ENCODE measurements at regions not wholly inside any gene's neighbourhood (a gene's known extent, or its start where the extent isn't known, plus 50 kb on each side); places are given as distances from the start of the nearest gene placed in this dataset.

DNA sequence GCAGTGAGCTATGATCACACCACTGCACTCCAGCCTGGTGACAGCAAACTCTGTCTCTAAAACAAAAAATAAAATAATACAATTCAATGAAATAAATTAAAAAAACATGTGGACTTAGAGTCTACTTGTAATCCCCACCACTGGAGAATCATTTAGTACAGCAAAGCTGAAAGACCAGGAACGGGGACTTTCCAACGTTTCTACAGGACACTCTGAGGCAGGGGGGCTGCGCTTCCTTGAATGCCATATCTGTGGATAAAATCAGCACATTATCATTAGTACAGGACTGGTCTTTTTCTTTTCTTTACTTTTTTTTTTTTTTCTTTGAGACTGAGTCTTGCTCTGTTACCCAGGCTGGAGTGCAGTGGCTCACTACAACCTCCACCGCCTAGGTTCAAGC, 124.8 kb downstream of the MXRA5 start:
- ChIA-PET RAD21 (ENCODE audit: unreplicated experiment) (no interaction called here), POLR2A (no interaction called here), CTCF (no interaction called here), SMC1A (ENCODE audit: uncharacterized antibody, unreplicated experiment) (no interaction called here)
- intact Hi-C loops (cut with micrococcal nuclease; ENCODE audit: unreplicated experiment) (no loop called here), in situ Hi-C loops (cut with MboI) (no loop called here)
- no peaks in the 10 kb centered on the region for H3K9me3 ChIP-seq (replicated peaks; ENCODE audit: control insufficient read depth, insufficient read depth, low read length)
- H3K79me2 ChIP-seq (ENCODE audit: control insufficient read depth, insufficient read depth, low read length) = no peaks in the 10 kb centered on the region
- no peak overlapping the region for H3K27ac ChIP-seq (ENCODE audit: control insufficient read depth, insufficient read depth)
- H3K4me3 ChIP-seq = no peak overlapping the region
- no peak overlapping the region for H2AFZ ChIP-seq (ENCODE audit: control insufficient read depth, low read depth, low read length)
- H3K9ac ChIP-seq (ENCODE audit: control insufficient read depth, insufficient read depth, low read length) = no peak overlapping the region
- DNase-seq (ENCODE audit: low read depth, low spot score) (no peak), FAIRE-seq (no peak), ATAC-seq (no peak)
- no peaks in the 10 kb centered on the region for H4K20me1 ChIP-seq (ENCODE audit: control insufficient read depth, insufficient read depth)
- no peaks in the 10 kb centered on the region for H3K4me1 ChIP-seq (ENCODE audit: control insufficient read depth, insufficient read depth, low read length)
- H3K27me3 ChIP-seq (replicated peaks in 1 of 2; ENCODE audit: control insufficient read depth in 2 of 2, insufficient read depth in 2 of 2, low read length in 1 of 2) = no peaks in the 10 kb centered on the region
- no peaks in the 10 kb centered on the region for H3K36me3 ChIP-seq (ENCODE audit: control insufficient read depth in 2 of 2, insufficient read depth in 2 of 2, low read length in 1 of 2)
- BruUV-seq (replicated peaks) = no TSS peak
- WGBS (ENCODE audit: insufficient coverage, insufficient replicate concordance, low lambda C conversion rate, missing lambda C conversion rate) = 36% methylated on average over 4 of the region's 4 CpGs
- H3K4me2 ChIP-seq (ENCODE audit: control insufficient read depth, insufficient read depth) = no peak overlapping the region
- TF ChIP-seq, protein P1, sequence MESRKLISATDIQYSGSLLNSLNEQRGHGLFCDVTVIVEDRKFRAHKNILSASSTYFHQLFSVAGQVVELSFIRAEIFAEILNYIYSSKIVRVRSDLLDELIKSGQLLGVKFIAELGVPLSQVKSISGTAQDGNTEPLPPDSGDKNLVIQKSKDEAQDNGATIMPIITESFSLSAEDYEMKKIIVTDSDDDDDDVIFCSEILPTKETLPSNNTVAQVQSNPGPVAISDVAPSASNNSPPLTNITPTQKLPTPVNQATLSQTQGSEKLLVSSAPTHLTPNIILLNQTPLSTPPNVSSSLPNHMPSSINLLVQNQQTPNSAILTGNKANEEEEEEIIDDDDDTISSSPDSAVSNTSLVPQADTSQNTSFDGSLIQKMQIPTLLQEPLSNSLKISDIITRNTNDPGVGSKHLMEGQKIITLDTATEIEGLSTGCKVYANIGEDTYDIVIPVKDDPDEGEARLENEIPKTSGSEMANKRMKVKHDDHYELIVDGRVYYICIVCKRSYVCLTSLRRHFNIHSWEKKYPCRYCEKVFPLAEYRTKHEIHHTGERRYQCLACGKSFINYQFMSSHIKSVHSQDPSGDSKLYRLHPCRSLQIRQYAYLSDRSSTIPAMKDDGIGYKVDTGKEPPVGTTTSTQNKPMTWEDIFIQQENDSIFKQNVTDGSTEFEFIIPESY (IDR thresholded peaks at IDR 0.05) = no peak
- TF ChIP-seq ZNF622 (IDR thresholded peaks at IDR 0.05) (no peak), PAX5 (IDR thresholded peaks at IDR 0.05; ENCODE audit: borderline replicate concordance, low read depth, low read length) (no peak), ZZZ3 (IDR thresholded peaks at IDR 0.05; ENCODE audit: control insufficient read depth, insufficient read length, low read depth) (no peak), NRF1 (conservative IDR thresholded peaks at IDR 0.05; ENCODE audit: low read depth, low read length) (no peak), POLR2A (IDR thresholded peaks at IDR 0.05; ENCODE audit: low read depth, low read length) (no peak), MYC (IDR thresholded peaks at IDR 0.05; ENCODE audit: insufficient read depth, insufficient read length, insufficient replicate concordance, low read length, severe bottlenecking) (no peak), YY1 (IDR thresholded peaks at IDR 0.05; ENCODE audit: low read depth, low read length) (no peak), ZSCAN29 (IDR thresholded peaks at IDR 0.05) (no peak), CBX5 (IDR thresholded peaks at IDR 0.05; ENCODE audit: low read depth) (no peak), SUZ12 (IDR thresholded peaks at IDR 0.05; ENCODE audit: unreplicated experiment) (no peak), ZNF217 (IDR thresholded peaks at IDR 0.05) (no peak), TCF7 (IDR thresholded peaks at IDR 0.05; ENCODE audit: borderline replicate concordance) (no peak)
- TF ChIP-seq, protein P2, sequence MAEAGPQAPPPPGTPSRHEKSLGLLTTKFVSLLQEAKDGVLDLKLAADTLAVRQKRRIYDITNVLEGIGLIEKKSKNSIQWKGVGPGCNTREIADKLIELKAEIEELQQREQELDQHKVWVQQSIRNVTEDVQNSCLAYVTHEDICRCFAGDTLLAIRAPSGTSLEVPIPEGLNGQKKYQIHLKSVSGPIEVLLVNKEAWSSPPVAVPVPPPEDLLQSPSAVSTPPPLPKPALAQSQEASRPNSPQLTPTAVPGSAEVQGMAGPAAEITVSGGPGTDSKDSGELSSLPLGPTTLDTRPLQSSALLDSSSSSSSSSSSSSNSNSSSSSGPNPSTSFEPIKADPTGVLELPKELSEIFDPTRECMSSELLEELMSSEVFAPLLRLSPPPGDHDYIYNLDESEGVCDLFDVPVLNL (IDR thresholded peaks at IDR 0.05; ENCODE audit: low read depth, low read length) = no peak
- TF ChIP-seq, protein P3, sequence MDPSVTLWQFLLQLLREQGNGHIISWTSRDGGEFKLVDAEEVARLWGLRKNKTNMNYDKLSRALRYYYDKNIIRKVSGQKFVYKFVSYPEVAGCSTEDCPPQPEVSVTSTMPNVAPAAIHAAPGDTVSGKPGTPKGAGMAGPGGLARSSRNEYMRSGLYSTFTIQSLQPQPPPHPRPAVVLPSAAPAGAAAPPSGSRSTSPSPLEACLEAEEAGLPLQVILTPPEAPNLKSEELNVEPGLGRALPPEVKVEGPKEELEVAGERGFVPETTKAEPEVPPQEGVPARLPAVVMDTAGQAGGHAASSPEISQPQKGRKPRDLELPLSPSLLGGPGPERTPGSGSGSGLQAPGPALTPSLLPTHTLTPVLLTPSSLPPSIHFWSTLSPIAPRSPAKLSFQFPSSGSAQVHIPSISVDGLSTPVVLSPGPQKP (IDR thresholded peaks at IDR 0.05; ENCODE audit: low read depth, low read length) = no peak
- TF ChIP-seq, protein P4, sequence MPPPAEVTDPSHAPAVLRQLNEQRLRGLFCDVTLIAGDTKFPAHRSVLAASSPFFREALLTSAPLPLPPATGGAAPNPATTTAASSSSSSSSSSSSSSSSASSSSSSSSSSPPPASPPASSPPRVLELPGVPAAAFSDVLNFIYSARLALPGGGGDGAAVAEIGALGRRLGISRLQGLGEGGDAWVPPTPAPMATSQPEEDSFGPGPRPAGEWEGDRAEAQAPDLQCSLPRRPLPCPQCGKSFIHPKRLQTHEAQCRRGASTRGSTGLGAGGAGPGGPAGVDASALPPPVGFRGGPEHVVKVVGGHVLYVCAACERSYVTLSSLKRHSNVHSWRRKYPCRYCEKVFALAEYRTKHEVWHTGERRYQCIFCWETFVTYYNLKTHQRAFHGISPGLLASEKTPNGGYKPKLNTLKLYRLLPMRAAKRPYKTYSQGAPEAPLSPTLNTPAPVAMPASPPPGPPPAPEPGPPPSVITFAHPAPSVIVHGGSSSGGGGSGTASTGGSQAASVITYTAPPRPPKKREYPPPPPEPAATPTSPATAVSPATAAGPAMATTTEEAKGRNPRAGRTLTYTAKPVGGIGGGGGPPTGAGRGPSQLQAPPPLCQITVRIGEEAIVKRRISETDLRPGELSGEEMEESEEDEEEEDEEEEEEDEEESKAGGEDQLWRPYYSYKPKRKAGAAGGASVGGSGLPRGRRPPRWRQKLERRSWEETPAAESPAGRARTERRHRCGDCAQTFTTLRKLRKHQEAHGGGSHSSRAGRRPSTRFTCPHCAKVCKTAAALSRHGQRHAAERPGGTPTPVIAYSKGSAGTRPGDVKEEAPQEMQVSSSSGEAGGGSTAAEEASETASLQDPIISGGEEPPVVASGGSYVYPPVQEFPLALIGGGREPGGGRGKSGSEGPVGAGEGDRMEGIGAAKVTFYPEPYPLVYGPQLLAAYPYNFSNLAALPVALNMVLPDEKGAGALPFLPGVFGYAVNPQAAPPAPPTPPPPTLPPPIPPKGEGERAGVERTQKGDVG (CRISPR knock-in tag; IDR thresholded peaks at IDR 0.05) = no peak
- TF ChIP-seq, protein P5, sequence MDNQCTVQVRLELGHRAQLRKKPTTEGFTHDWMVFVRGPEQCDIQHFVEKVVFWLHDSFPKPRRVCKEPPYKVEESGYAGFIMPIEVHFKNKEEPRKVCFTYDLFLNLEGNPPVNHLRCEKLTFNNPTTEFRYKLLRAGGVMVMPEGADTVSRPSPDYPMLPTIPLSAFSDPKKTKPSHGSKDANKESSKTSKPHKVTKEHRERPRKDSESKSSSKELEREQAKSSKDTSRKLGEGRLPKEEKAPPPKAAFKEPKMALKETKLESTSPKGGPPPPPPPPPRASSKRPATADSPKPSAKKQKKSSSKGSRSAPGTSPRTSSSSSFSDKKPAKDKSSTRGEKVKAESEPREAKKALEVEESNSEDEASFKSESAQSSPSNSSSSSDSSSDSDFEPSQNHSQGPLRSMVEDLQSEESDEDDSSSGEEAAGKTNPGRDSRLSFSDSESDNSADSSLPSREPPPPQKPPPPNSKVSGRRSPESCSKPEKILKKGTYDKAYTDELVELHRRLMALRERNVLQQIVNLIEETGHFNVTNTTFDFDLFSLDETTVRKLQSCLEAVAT (IDR thresholded peaks at IDR 0.05) = no peak

All from GM12878 (cell line).